AG08395 (cell line): ENCODE measurements at regions not wholly inside any gene's neighbourhood (a gene's known extent, or its start where the extent isn't known, plus 50 kb on each side); places are given as distances from the start of the nearest gene placed in this dataset.
"Not testable (repeated sequence)": the region's sequence is repeated elsewhere in the genome, so short reads cannot be mapped to it uniquely, and the experiment has no call there.

Experiments
- DNase-seq: peaks from one replicate; pipeline ENCODE4 v3.0.0; 2012; ENCODE audit warnings: mixed read lengths, low spot score

DNA sequence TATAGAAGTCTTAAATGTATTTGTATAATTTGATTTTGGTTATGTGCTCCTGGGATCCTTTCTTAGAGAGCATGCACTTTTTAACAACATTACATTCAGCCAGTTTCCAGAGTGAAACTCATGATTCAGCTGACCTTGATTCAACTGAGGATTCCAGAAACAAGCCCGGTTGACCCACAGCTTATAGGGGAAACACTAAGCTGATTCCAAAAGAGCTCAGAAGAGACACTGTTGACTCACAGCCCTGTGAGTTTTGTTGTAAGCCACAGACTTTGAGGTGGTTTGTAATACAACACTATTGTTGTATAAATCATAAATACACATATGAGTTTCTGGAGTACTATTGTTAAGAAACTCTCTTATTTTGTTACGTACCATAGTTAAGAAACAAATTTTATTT, 133.8 kb upstream of the MGAT4C start:
- no peak for DNase-seq

DNA sequence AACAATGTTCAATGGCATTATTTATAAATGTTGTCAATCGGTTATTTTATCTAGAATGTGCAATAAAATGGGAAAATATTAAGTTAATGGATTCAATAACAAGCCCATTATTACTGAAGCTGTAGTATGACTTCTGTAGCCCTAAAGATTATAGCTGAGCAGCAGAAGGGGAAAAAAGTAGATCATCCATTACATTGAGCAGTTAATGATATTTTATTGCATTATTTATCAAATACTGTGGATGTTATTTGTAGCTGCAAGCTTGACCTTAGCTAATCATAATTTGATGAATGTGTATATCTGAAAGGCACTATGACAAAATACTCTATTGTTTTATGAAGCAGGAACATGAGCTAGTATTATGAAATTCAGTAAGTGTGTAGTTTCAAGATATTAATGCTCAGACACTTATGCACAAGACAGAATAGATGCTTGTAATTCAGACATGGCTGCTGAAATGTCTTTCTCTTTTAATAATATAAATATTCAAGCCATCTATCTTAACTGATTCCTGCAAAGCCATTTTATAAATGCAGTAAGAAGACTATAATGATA, 131.5 kb upstream of the MGAT4C start:
- no peak for DNase-seq

DNA sequence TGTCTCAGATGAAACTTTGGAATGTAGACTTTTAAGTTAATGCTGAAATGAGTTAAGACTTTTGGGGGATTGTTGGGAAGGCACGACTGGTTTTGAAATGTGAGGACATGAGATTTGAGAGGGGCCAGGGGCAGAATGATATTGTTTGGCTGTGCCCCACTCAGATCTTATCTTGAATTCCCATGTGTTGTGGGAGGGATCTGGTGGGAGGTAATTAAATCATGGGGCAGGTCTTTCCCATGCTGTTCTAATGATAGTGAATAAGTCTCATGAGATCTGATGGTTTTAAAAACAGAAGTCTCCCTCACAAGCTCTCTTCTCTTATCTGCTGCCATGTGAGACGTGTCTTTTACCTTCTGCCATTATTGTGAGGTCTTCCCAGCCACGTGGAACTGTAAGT, 127.6 kb upstream of the MGAT4C start:
- not testable (repeated sequence) for DNase-seq

DNA sequence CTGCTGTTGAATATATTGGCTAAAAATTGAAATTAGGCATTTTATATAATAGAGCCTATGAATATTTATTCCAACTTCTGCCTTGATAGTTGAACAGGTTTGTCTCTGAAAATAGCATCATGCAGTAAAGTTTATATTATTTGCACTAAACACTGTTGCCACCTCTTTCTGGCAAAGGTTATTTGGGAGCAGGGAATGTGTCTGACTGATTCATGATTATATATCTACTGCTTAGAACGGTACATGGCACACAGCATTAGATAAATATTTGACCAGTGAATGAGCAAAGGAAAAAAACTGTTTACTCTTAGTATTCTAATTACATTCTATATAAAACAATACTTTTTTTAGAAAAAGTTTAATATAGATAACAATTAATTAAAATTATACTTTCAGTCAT, 123.1 kb upstream of the MGAT4C start:
- DNase-seq = no peak

DNA sequence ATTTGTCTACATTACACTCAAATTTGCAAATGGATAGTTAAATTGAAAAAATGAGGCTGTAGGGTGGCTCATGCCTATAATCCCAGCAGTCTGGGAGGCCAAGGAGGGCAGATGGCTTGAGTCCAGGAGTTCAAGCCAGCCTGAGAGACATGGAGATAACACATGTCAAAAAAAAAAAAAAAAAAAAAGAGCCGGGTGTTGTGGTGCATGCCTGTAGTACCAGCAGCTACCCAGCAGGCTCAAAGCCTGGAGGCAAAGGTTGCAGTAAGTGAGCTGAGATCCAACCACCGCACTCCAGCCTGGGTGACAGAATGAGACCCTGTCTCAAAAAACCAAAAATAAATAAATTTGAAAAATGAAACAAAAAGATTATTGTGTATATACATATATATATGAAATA, 119.9 kb upstream of the MGAT4C start:
- DNase-seq = no peak

DNA sequence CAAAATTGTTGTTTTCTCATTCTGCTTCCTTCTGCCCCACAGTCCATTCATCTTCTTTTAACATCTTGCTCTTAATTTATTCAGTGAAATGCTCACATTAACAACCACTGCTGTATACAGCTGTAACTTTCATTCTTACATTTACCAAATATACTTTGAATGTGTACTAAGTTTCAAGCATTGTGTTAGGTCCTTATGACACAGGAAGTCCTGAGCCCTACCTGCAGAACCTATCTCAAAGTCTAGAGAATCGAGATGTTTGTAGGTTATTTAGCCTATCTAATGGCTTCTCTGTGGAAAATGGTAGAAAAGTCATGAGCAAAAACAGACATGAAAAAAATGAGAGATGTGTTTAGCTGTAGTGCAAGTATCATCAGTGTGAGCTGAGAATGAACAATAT, 117.6 kb upstream of the MGAT4C start:
- DNase-seq = no peak

DNA sequence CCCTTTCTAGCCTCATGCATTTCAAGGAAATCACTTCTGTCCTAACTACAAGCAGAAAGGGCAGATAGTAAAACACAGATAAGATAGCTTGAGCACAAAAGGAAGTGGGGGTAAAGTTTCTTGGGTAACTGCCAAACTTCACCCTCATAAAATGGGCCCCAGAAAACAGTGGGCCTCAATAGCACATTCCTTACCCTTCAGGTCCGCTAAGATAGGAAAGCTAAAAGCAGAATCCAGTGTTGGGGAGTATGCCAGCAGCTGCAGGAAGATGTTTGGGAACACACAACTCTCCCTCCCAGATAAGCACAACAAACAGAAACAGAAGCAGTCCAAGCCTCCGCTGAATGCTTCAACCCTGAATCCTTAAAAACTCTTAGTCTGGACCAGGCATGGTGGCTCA, 110.9 kb upstream of the MGAT4C start:
- DNase-seq = no peak

DNA sequence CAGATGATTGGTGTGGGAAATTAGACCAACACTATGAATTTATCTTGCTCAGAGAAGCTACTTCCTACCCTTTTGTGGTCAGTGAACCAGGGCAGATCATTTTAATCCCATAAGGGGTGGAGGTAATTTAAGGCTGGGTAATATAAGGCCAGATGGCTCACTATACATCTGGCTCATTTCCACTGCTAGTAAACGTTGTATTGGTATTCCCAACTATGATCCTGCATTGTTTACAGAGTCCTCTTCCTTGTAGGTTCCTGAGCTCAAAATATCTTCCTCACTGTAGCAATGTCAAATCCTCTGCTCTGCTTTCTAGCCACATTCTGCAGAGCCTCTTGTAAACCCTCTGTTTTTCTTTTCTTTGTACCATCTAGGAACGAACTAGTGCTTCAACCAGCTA, 93.0 kb upstream of the MGAT4C start:
- no peak for DNase-seq

DNA sequence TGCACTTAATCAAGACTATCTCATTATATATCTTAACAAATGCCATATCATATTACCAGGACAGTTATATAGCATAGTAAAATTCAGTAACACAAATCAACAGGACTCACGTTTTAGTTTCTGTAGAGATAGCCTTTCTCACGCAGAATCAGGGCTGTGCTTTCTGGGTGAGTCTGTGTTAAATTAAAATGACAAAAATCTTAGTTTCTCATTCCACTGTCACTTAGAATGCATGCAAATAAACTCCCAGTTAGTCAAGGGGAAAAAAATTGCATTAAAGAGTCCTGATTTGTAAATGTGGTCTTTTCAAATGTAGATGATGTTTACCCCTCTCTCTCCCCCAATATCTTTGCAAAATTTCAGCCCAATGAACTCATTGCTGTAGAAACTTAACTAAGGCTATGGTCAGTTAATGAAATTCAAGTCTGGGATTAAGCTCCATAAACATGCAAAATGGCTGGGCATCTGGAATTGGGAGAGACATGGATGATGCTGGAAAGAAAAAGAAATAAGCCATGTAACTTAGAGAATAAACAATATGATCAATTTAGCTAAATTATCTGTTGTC, 77.8 kb upstream of the MGAT4C start:
- no peak for DNase-seq

DNA sequence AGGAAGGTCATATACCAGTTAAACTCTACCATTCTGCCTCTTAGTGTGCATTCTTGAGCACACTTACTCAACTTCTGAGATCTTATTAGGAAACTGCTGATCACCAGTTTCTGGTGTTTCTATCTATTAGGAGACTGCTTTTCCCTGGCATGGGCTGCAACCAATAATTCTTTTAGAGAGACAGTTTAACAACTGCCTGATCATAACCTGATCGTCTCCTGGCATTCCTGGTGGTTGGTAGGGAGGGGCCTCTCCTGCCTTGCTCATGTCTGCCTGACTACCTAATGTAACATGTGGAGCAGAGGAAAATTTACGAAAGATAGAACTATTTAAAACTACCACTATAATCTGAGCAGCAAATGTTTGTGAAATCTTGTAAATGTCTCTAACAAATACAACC, 75.3 kb upstream of the MGAT4C start:
- no peak for DNase-seq

DNA sequence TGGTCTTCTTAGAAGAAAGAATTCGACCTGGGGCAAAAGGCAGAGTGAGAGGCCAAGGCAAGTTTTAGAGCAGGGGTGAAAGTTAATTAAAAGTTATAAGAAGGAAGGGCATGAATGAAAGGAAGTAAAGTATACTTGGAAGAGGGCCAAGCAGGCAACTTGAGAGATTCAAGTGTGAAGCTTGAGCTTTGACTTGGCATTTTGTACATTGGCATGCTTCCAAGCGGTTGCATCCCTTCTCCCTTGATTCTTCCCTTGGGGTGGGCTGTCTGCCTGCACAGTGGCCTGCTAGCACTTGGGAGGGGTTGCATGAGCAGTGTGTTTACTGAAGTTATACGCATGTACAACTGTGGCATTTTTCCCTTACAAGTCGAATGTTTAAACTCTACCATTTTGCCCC, 74.8 kb upstream of the MGAT4C start:
- no peak for DNase-seq

DNA sequence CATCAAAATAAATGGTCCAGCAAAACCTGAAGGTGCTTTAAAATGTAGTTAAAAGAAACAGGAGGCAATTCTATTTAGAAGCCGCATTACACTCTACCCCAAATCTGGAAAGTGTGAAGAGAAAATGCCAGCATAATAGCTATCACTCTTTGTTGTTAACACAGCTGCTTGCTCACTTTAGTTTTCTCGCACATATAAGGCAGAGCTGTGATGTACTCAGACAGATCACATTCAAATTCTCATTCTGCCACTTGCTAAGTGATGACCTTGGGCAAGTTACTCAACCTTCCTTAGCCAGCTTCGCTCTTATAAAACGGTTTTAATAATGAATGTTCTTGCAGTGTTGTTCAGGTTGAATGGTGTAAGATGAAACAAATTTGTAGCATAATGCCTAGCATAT, 56.0 kb upstream of the MGAT4C start:
- DNase-seq = no peak
